HG02973 (cell line): ENCODE measurements at regions not wholly inside any gene's neighbourhood (a gene's known extent, or its start where the extent isn't known, plus 50 kb on each side); places are given as distances from the start of the nearest gene placed in this dataset.

ENCODE experiments used
- ATAC-seq: cut with Tn5 transposase; IDR thresholded peaks from one replicate; pipeline ENCODE4 v1.9.1; 2021; ENCODE audit warnings: moderate library complexity; ENCODE audit not compliant: unreplicated experiment

DNA sequence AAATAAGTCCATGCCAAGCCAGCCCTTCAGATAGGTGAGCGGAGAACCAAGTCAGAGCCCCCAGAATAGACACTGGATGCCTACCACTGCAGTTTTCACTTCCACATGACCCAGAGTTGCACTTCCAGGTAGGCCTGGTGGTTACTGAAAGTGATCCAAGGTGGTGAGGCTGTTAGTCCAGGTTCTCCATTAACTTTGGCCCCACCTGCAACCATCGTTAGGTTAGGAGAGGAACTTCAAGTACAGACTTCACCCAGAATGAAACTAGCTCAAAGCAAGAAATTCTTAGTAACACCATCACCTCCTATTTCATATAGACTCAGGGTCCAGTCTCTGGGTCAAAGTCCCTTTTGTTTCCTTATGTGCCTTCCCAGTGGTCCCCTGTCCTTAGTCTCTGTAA is 293.1 kb upstream of the ID2 start:
- ATAC-seq = no peak

DNA sequence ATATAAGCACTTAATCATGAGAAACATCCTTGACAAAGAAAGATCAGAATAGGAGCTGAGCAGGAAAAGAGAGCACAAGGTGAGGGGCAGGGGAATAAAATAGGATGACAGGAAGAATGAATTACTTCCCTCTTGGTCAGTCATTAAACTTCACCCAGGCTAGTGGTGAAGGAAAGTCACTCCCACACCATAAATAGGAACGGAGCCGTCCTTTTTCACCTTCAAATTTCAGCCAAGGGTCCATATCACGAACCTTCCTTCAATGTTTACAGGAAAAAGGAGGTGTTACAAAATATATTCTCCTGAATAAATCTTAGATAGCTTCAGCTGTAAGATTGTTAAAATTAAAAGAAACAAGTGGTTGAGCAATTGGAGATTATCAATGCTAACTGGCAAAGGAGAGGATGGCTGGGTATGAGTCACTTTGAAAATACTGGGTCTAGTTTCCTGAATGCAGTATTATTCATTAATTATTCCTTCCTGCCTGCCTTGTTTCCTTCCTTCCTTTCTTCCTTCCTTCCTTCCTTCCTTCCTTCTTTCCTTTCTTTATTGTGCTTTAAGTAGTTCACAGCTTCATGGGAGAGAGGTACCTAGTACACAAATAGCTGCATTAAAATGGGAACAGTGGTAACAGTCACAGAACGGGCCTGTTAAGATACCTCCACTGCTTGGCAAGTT is 292.3 kb upstream of the ID2 start:
- ATAC-seq = no peak

DNA sequence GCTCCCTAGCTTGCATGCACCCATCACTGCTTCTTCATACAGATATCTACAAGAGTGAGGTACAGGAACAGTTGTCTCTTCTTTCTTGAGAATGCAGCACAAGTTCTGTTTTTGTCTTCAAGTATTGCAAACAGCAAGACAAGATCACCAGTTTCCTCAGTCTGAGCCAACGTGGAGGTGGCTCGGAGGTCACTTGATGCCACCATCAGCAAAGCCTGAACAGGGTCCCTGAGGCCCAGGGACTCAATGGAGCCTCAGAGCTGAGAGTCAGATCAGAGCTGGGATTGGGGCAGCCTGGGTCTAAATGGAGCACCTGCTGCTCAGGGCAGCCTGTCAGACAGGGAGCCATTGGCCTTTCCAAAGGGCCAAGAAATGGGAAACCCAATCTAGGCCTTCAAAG is 290.7 kb upstream of the ID2 start:
- no peak for ATAC-seq

DNA sequence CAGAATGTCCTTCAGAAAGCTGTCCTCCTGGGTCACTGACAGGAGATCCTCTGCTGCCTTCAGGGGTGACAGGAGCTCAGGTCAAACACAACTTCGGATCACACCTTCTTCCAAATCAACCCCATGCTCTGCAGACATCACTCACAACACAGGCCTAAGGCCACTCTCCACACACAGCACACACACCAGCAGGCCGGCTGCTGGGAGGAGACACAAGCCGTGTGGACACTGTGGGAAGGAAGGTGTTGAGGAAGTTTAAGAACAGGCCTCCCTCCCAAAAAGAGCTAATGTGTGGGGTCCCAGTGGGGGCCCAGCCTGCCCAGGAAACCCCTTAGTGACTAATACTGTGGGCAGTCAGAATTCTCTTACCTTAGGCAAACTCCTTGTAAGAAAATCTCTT is 290.3 kb upstream of the ID2 start:
- ATAC-seq = no peak

GRCh38 chr2:8392098-8392866 is 289.6 kb upstream of the ID2 start:
- no peak for ATAC-seq

DNA sequence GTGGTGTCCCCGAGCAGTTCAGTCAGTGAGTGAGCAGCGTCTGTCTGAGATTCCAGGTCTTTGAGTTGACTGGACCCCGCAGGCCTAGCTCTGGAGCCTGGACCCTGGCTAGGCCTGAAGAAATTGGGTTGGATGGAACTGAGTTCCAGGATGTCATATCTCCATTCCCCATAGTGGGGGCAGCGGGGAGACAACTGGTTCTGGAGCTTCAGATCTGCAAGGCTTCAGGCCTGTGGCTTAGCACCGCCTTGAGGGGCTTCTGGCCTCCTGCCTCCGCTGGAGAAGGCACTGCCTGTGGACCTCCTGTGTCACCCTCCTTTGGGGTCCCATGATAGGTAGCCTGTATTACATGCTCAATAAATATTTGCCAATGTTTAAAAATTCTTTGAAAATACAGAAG is 288.4 kb upstream of the ID2 start:
- ATAC-seq = no peak

DNA sequence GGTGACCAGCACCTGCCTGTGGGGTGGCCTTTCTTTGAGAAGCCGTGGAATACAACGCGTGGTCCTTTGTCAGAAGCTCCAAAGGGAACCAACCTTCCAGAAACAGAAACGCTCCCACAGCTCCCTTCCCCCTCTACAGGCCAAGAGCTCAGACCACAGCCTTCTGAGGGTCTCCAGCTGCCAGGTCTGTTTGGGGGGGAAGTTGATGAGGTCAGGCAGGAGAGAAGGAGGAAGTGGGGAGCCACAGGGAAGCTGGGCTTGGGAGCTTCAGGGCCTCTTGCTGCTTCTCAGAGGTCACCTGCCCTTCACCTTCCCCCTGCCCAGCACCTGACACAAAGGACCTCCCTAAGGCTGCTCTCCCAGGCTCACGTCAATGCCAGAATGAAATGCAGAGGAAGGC is 287.7 kb upstream of the ID2 start:
- no peak for ATAC-seq

GRCh38 chr2:8394569-8395359 is 287.1 kb upstream of the ID2 start:
- no peak for ATAC-seq

- ATAC-seq = no peak
Observed at GRCh38 chr2:8395718-8396117, 286.1 kb upstream of the ID2 start.

- no peak for ATAC-seq
Observed at GRCh38 chr2:8398040-8398668, 283.7 kb upstream of the ID2 start.

DNA sequence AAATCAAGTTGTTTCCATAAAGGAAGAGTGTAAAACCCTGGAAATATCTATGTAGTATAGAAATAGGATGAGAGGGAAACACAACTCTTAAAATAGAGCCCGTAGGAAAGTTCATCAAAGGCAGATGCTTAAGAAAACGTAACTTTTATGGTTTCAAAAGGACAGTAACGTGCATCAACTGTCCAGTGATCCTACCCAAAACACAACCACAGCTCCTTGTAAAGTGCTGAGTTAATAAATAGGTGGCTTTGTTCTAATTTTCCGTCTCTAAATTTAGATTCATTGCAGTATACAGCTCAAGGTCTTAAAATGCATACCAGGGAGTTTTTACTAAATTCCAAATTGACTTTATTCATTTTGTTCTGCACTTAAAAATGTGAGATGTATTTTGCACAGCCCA is 282.1 kb upstream of the ID2 start:
- no peak for ATAC-seq

- ATAC-seq = no peak
Observed at GRCh38 chr2:8400196-8400595, 281.7 kb upstream of the ID2 start.

DNA sequence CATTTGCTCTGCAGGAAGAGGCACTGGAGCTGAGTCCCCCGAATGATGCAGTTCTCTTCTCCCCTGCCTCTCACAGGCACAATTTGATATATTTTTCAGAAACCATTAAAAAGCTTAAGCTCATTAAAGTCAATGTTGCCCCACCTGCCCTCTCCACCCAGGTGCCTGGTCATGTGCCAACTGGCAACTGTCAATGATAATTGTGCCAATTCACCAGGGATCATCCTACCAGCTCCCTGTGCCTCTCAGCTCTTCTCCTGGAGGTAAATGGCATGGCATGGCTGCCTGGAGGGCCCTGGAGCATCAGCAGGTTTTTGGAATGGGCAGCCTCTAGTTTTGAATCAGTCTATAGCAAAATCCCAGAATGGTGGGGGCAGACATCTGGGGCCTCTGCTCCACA is 279.6 kb upstream of the ID2 start:
- no peak for ATAC-seq

GRCh38 chr2:8403876-8404275 is 278.0 kb upstream of the ID2 start:
- no peak for ATAC-seq

- ATAC-seq = no peak
Observed at GRCh38 chr2:8405334-8405733, 276.5 kb upstream of the ID2 start.

GRCh38 chr2:8406271-8406670 is 275.6 kb upstream of the ID2 start:
- ATAC-seq = no peak

DNA sequence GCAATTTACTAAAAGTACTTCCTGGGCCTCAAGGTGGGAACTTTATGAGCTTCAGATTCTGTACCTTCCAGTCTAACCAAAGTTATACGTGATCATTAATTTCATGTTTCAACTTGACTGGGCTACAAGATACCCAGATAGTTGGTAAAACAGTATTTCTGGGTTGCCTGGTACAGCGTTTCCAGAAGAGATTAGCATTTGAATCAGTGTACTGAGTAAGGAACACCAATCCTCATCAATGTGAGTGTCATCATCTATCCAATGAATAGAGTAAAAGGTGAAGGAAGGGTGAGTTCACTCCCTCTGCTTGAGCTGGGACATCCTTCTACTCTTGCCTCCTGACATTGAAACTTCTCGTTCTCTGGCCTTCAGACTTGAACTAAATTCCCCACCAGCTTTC is 274.5 kb upstream of the ID2 start:
- no peak for ATAC-seq

GRCh38 chr2:8408560-8409460 is 273.0 kb upstream of the ID2 start:
- peak; percentile 80 for ATAC-seq

GRCh38 chr2:8409461-8410260 is 272.2 kb upstream of the ID2 start:
- no peak for ATAC-seq

- no peak for ATAC-seq
Observed at GRCh38 chr2:8412082-8412481, 269.8 kb upstream of the ID2 start.
